HG03571 (cell line): ENCODE measurements at regions not wholly inside any gene's neighbourhood (a gene's known extent, or its start where the extent isn't known, plus 50 kb on each side); places are given as distances from the start of the nearest gene placed in this dataset.

Experiments
- ATAC-seq: cut with Tn5 transposase; IDR thresholded peaks from one replicate; pipeline ENCODE4 v1.9.1; 2021; ENCODE audit not compliant: unreplicated experiment

- no peak for ATAC-seq
Observed at GRCh38 chr2:64396551-64396950, 57.4 kb upstream of the LGALSL start.

- ATAC-seq = no peak
Observed at GRCh38 chr2:64398516-64399129, 55.3 kb upstream of the LGALSL start.

- no peak for ATAC-seq
Observed at GRCh38 chr2:64399521-64399920, 54.4 kb upstream of the LGALSL start.

- ATAC-seq = no peak
Observed at GRCh38 chr2:64400105-64400728, 53.7 kb upstream of the LGALSL start.

DNA sequence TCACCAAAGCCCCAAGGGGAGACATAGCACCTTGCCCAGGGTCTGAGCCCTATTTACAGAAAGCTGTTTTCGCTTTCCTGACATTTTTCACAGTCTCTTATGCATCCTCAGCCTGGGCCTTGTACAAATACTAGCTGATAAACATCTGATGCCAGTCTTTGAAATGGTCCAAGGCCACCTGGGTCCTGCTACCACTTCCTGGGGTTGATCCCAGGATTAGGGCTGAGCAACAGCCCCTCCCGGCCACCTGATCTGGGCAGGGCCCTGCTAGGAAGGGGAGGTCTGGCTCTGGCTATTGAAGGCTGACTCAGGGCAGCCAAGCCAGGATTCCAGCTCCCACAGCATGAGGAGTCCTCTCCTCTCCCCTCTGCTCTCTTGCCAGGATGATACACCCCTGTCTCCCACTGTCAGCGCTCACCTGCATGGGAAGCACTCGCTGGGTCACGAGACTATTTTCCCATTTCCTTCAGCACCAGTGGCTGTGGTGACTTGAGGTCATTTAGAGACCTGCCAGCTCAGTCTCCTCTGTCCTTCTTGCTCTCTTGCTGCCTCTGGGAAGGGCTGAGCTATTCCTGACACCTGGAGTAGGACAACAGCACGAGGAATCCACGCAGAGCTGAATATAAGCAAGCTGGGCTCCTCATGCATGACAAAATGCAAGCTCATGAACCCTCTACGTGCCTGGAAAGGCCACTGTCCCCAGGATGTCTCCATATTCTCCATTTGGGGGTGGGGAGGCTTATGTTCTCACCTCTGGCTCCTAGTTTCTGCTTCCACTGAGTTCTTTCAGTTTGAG, 53.0 kb upstream of the LGALSL start:
- no peak for ATAC-seq

DNA sequence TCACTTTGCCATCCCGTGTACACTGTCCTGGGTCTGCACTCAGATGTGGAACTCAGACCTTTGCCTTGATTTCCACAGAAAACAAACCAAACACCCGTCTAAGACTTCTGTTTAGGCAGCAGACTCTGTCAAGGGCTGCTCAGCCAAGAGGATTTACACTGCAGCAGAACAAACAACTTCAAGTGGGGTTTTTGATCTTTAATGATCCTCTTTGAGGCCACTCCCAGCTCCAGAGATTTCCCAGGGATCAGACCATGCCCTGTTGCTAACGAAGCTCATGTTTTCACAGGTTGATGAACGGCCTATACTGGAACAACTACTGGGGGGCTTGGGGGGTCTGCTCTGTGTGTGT, 52.5 kb upstream of the LGALSL start:
- no peak for ATAC-seq

GRCh38 chr2:64402876-64403275, 51.1 kb upstream of the LGALSL start:
- no peak for ATAC-seq

GRCh38 chr2:64403426-64403825, 50.5 kb upstream of the LGALSL start:
- no peak for ATAC-seq

DNA sequence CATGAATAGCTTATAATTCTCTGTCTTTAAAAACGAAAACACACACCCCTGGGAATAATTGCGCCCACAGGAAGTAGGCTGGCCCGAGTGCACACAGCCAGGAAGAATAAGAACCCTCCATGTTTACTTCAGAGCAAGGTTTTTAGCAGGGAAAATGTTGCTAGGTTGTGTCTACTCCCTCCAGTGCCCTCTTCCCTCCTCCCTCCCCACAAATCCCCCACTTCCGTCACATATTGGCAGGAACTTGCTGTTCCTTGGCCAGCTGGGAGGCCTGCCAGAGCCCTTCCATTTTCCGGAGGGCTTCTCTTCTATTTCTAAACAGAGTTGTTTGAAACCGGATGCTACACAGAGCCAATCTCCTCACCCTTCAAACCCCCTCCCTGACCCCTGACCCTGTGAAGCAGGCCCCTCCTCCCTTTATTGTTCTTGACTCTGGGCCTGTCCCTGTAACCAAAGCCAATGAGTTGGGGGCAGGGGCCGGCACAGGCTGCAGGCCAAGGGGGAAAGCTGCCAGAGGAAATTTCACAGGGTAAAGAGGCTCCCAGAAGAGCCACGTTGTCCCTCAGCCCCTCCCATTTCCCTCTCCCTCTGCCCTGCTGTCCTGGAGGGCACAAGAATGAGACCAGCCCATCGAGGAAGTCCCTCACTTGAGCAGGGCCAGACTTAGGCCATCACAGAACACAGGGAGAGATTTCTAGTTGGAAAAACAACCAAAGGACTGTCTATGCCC, 49.8 kb upstream of the LGALSL start:
- no peak for ATAC-seq
